ENCODE measurements at regions not wholly inside any gene's neighbourhood (a gene's known extent, or its start where the extent isn't known, plus 50 kb on each side); places are given as distances from the start of the nearest gene placed in this dataset.
"Not testable (repeated sequence)": the region's sequence is repeated elsewhere in the genome, so short reads cannot be mapped to it uniquely, and the experiment has no call there.

DNA sequence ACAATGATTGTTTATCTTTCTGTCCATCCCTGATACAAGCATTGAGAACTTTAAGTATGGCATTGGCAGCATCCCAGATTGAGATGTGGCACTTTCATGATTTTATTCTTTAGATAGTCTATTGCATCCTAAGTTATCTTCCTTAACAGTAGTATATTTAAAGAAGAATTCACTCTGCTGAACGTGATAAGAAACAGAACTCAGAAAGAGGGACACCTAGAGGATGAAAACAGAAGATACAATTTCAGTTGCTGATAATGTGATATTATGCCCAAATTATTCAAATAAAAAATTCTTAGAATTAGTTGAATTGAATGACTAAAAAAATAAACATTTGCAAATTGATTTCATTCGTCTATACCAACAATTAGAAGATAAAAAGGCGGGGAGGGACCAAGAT is 218.1 kb upstream of the DMRTA1 start:
- no peaks in the 10 kb centered on the region for H3K4me1 ChIP-seq (ENCODE audit: control insufficient read depth, insufficient read depth, low read length)
- H3K4me3 ChIP-seq (ENCODE audit: low read length), result no peak overlapping the region
- WGBS, 2 experiments (ENCODE audit: insufficient coverage in 1 of 2, insufficient read length in 1 of 2), result 64 to 83% methylated on average over 1 to 3 of the region's 3 CpGs
- Mint-ChIP-seq H3K36me3 (ENCODE audit: low read depth) (peaks cover 15% of the 10 kb centered on the region), H3K4me1 (no peaks in the 10 kb centered on the region), H3K9me3 (peaks cover 81% of the 10 kb centered on the region), H3K27me3 (ENCODE audit: insufficient read depth) (no peaks in the 10 kb centered on the region), H3K4me3 (no peak overlapping the region), H3K27ac (no peak overlapping the region)
- H3K36me3 ChIP-seq (ENCODE audit: control insufficient read depth, insufficient read depth, low read length), result no peaks in the 10 kb centered on the region
- H3K9me3 ChIP-seq (ENCODE audit: control insufficient read depth, low read length), result peaks cover 65% of the 10 kb centered on the region
- H3K27ac ChIP-seq (ENCODE audit: low read depth, low read length), result no peak overlapping the region
- H3K27me3 ChIP-seq (ENCODE audit: control insufficient read depth, insufficient read depth, low read length, poor library complexity, severe bottlenecking), result no peaks in the 10 kb centered on the region
- peak; percentile 52 for TF ChIP-seq CTCF (conservative IDR thresholded peaks at IDR 0.05)
- no peak for DNase-seq
- H3K9ac ChIP-seq (ENCODE audit: extremely low read depth, low read length, poor library complexity, severe bottlenecking), result no peak overlapping the region

DNA sequence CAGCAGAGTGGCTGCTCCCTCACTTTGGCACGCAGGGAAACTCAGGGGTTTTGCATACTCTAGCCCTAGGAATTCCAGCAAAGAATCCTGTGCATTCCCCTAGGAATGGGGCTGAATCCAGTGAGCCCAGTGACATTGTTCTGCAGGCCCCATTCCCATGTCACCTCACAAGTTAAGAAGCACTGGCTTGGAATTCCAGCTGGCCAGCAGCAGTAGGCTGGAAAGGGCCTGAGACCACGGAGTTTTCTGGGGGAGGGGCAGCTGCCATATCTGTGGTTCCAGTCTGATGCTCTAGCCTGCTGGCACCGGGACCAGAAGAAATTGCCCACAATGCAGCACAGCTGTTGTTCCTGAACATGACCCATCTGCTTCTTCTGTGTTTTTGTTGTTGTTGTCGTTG is 217.6 kb upstream of the DMRTA1 start:
- H3K4me3 Mint-ChIP-seq, result no peak overlapping the region
- WGBS, 2 experiments (ENCODE audit: insufficient coverage in 1 of 2, insufficient read length in 1 of 2), result 89 to 90% methylated on average over 3 to 4 of the region's 4 CpGs
- H3K36me3 Mint-ChIP-seq (ENCODE audit: low read depth), result peaks cover 14% of the 10 kb centered on the region
- peaks cover 79% of the 10 kb centered on the region for H3K9me3 Mint-ChIP-seq
- no peaks in the 10 kb centered on the region for H3K27me3 Mint-ChIP-seq (ENCODE audit: insufficient read depth)
- Histone ChIP-seq H3K9ac (ENCODE audit: extremely low read depth, low read length, poor library complexity, severe bottlenecking) (no peak overlapping the region), H3K9me3 (ENCODE audit: control insufficient read depth, low read length) (peaks cover 70% of the 10 kb centered on the region), H3K4me3 (ENCODE audit: low read length) (no peak overlapping the region), H3K4me1 (ENCODE audit: control insufficient read depth, insufficient read depth, low read length) (no peaks in the 10 kb centered on the region), H3K27ac (ENCODE audit: low read depth, low read length) (no peak overlapping the region), H3K36me3 (ENCODE audit: control insufficient read depth, insufficient read depth, low read length) (no peaks in the 10 kb centered on the region), H3K27me3 (ENCODE audit: control insufficient read depth, insufficient read depth, low read length, poor library complexity, severe bottlenecking) (no peaks in the 10 kb centered on the region)
- no peak overlapping the region for H3K27ac Mint-ChIP-seq
- no peaks in the 10 kb centered on the region for H3K4me1 Mint-ChIP-seq
- DNase-seq, result no peak
- no peak for TF ChIP-seq CTCF (conservative IDR thresholded peaks at IDR 0.05)

DNA sequence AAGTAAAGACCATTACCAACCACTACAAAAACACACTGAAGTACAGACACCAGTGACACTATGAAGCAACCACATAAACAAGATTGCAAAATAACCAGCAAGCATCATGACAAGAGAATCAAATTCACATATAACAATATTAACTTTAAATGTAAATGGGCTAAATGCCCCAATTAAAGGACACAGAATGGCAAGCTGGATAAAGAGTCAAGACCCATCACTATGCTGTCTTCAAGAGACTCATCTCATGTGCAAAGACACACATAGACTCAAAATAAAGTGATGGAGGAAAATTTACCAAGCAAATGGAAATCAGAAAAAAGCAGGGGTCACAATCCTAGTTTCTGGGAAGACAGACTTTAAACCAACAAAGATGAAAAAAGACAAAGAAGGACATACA is 215.3 kb upstream of the DMRTA1 start:
- not testable (repeated sequence) for H3K9ac ChIP-seq (ENCODE audit: extremely low read depth, low read length, poor library complexity, severe bottlenecking); H3K27ac Mint-ChIP-seq; H3K27me3 ChIP-seq (ENCODE audit: control insufficient read depth, insufficient read depth, low read length, poor library complexity, severe bottlenecking); H3K36me3 ChIP-seq (ENCODE audit: control insufficient read depth, insufficient read depth, low read length); H3K4me1 Mint-ChIP-seq; H3K4me1 ChIP-seq (ENCODE audit: control insufficient read depth, insufficient read depth, low read length); DNase-seq; H3K27me3 Mint-ChIP-seq (ENCODE audit: insufficient read depth); H3K4me3 Mint-ChIP-seq; H3K27ac ChIP-seq (ENCODE audit: low read depth, low read length)
- Mint-ChIP-seq H3K9me3 (peaks cover 61% of the 10 kb centered on the region), H3K36me3 (ENCODE audit: low read depth) (peaks cover 14% of the 10 kb centered on the region)
- H3K9me3 ChIP-seq (ENCODE audit: control insufficient read depth, low read length), result peaks cover 66% of the 10 kb centered on the region
- peak overlapping the region; percentile 6 for H3K4me3 ChIP-seq (ENCODE audit: low read length)

- Histone ChIP-seq H3K4me3 (ENCODE audit: low read length) (no peak overlapping the region), H3K9me3 (ENCODE audit: control insufficient read depth, low read length) (peaks cover 58% of the 10 kb centered on the region), H3K4me1 (ENCODE audit: control insufficient read depth, insufficient read depth, low read length) (no peaks in the 10 kb centered on the region), H3K27ac (ENCODE audit: low read depth, low read length) (no peak overlapping the region), H3K36me3 (ENCODE audit: control insufficient read depth, insufficient read depth, low read length) (no peaks in the 10 kb centered on the region), H3K9ac (ENCODE audit: extremely low read depth, low read length, poor library complexity, severe bottlenecking) (no peak overlapping the region), H3K27me3 (ENCODE audit: control insufficient read depth, insufficient read depth, low read length, poor library complexity, severe bottlenecking) (no peaks in the 10 kb centered on the region)
- Mint-ChIP-seq H3K4me3 (no peak overlapping the region), H3K27ac (no peak overlapping the region), H3K27me3 (ENCODE audit: insufficient read depth) (peaks cover 6% of the 10 kb centered on the region), H3K36me3 (ENCODE audit: low read depth) (peaks cover 14% of the 10 kb centered on the region), H3K4me1 (peaks cover 15% of the 10 kb centered on the region), H3K9me3 (peaks cover 57% of the 10 kb centered on the region)
- WGBS, 2 experiments (ENCODE audit: insufficient coverage in 1 of 2, insufficient read length in 1 of 2), result 90 to 100% methylated on average over 1 of the region's 1 CpG
- TF ChIP-seq CTCF (conservative IDR thresholded peaks at IDR 0.05), result no peak
- DNase-seq, result no peak
These were observed 213.7 kb upstream of the DMRTA1 start for GRCh38 chr9:22232971-22233370.

Data from endodermal cell (in vitro differentiated cells).